ENCODE measurements at regions not wholly inside any gene's neighbourhood (a gene's known extent, or its start where the extent isn't known, plus 50 kb on each side); places are given as distances from the start of the nearest gene placed in this dataset.
"Not testable (repeated sequence)": the region's sequence is repeated elsewhere in the genome, so short reads cannot be mapped to it uniquely, and the experiment has no call there.

DNA sequence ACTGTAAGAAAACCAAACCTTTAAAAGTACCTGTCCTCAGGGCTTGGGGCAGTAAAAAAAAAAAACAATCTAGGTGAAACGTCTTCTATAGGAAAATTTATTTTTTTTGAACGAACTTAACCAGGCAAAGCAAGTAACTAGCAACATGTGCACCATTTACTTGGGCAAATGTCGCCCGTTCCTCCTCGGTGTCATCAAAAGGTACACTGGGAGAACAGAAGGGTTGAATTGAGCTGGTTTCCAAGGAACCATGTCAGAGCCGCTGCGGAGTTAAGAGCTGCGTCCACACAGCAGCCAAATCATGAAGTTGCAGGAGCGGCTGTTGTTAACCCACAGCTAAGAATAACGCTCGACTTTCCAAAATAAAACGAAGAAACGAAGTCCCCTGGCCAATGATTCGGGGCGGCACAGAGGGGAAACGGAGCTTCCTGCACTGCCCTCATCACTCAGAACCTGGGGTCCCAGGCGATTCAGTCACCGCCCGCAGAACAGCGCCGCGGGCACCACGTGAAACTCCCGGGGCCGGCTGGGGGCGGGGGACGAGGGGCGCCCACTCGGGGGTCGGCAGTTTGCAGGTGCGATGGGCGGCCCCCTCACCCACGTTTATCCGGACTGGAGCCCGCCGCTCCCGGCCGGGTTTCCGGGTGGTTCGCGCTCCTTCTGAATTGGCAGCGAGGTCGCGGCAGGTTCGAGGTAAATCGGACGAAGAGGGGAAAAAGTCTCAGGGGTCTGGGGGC is 53.6 kb upstream of the PLGLB1 start:
- peak; percentile 2 to 3 for DNase-seq

DNA sequence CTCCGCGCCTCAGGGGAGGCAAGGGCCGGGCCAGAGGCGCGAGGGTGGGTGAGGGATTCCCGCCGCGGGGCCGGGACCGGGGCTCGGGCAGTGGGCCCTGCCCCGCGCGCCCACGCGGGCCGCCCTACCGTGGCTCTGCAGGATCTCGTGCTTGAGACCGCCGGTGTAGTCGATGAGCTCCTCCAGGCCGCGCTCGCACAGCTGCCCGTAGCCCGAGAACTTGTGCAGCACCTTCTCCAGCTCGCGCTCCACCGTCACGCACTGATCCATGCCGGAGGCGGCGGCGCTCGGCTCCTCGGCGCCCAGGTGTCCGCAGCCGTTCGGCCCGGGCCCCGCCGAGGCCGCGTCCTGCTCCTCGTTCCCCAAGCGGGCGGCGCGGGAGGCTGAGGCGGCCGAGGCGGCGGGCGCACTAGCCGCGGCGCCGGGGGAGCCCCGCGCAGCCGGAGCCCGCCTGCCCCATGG is 54.2 kb upstream of the PLGLB1 start:
- peak; percentile 33 to 53 for DNase-seq

DNA sequence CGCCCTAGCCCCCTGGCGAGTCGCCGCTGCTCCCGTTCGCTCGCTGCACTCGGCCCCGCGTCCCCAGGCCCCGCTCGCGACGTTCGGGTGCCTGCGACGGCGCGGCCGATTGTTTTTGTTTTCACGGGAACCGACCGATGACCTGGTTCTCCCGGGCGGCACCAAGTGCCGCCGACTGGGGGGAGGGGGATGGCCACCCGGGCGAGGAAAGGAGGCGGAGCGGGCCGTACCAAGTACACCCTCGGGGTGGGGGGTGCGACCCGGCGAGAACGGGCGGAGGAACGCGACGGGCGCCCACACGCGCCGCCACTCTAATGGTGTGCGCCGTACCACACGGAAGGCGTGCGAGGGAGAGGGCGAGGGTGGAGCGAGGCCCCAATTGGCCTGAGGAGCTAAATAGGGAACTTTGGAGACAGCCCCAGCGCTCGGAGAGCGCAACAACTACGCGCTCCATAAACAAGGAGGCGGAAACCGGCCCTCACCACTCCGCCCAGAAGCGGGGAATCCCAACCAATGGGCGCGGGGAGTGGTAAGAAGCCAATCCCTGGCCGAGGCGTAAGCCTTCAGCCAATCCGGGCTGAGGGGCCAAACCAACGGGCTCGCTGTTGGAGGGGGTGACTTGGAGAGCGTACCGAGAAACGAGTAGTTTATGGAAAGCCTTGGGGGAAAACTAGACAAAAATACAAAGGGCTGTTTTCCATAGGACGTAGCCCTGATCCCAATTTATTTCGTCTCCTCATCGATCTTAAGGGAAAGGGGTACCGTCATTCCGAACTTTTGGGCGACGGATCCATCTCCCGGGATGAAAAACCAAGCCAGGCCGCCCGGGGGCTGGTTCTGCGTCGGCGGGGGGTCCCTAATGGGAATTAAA is 54.8 kb upstream of the PLGLB1 start:
- DNase-seq, result peak; percentile 87 to 90

DNA sequence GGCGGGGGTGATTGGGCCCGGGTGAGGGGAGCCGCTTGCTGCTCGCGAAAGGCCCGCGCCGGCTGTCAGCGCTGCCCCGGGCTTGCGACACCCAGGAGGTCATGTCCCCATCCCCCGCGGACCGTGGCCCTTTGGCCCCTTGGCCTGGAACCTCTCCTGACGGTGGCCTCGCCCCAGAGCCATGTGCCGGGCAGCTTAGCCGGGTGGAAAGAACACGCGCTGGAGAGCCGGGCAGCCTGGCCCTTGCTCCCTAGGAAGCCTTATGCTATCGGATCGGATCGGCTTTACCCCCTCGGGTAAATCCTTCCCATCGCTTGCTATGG is 55.4 kb upstream of the PLGLB1 start:
- not testable (repeated sequence) for DNase-seq

DNA sequence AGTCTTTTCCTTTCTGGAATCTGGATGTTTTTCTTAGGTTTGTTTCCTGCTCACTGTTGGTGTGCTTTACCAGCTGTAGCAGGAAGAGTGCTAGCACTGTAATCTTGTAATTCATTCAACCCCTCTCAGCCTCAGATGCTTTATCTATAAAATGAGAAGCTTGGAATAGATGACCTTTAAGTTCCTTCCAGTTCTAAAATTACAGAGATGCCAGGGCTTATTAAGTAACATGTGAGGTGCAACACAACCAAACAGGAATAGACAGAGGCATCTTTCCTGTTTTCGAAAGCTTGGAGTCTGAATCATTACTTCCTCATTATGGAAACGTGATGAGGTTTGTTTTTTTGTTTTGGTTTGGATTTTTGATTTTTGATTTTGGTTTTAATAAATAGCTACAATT is 60.1 kb upstream of the PLGLB1 start:
- not testable (repeated sequence) for DNase-seq

DNA sequence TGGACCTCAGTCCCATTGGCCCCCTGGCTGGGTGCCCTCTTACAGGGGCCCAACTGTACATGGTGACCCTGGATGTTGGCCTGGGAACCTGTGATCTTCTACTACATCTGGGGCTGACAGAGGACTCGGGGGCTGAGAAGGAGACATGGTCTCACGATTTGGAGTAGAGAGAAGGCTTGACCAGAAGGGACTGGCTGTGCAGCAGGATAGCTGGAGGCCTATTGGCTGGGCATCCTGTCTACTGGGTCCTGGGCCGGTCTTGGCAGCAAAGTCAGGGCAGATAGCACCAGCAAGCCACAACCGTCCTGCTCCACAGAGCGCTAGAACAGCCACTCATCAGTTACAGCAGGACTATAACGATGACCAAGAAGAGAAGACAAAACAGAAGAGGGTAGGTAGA is 66.4 kb upstream of the PLGLB1 start:
- DNase-seq, result not testable (repeated sequence)

DNA sequence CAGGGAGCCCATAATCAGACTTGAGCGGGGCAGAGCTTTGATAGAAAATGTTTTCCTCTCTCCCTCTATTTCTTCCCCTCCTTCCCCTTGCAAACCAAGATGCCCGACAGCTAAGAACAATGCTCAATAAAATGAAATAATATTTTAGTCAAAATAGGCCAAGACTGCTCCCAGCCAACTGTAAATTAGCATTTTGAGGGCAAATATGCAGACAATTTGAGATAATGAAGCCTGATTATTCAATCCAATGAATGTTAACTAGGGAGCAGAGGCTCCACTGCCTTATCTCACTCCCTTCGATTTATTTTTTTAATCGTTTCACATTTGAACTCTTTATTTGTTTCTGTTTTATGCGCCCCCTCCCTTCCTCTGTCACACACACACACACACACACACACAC is 67.8 kb upstream of the PLGLB1 start:
- DNase-seq, result not testable (repeated sequence)

DNA sequence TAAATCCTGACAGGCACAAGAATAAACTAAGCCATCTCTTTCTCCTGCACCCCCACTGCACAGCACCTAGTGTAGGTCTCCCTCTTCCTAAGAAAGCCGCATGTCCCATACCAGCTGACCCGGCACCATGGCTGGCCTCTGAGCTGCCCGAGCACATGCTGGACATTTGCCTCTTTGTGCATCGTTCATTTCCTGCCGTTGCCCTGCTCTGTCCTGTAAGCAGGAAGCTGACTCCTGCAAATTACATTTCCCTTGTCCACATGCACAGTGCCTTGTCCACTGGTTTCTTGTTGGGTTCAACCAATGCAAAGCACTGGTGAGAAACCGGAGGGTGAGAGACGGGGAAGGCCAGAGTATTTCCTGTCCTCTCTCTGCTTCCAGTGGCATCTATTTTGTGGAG is 71.6 kb upstream of the PLGLB1 start:
- not testable (repeated sequence) for DNase-seq

DNA sequence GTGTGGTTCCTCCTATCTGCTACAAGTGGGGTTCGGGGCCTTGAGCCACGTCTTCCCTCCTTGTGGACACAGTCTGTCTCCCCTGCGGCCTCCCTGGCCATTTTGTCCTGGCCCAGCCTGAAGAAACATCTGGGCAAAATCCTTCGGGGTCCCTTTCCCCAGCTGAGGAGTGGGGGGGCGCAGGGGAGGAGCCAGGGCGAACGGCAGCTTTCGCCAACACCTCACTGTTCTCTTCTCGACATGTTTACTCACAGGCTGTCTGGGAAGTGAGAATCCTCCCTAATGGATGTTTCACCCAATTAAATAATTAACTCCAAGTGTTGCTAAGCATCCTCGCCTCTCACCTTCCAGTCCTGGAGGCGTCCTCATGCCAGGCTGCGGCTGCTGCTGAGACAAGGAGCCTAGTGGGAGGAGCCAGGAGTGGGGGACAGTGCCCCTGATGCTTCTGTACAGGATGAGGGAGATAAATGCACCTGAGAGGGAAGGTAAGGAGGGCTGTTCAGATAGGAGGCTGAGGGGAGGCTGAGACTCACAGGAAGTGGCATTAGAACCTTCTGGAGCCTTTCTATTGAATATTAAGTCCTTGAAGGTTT is 72.4 kb upstream of the PLGLB1 start:
- not testable (repeated sequence) for DNase-seq

DNA sequence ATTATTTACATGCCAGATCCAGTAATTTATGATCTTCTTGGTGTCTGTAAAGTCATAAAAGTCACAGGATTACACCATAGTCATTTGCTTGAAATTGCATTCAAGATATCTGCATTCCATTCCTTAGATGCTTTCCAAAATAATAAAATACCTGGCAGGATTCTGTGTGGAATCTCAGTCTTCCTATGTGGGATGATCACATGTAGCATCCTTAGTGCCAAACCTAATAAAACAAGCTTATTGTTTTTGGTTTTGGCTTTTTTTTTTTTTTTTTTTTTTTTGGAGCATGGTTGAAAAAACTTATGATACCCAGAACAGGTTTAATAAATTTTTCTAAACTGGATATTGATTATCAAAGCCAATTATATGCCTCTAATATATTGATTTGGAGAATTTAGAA is 74.2 kb upstream of the PLGLB1 start:
- DNase-seq, result not testable (repeated sequence)

DNA sequence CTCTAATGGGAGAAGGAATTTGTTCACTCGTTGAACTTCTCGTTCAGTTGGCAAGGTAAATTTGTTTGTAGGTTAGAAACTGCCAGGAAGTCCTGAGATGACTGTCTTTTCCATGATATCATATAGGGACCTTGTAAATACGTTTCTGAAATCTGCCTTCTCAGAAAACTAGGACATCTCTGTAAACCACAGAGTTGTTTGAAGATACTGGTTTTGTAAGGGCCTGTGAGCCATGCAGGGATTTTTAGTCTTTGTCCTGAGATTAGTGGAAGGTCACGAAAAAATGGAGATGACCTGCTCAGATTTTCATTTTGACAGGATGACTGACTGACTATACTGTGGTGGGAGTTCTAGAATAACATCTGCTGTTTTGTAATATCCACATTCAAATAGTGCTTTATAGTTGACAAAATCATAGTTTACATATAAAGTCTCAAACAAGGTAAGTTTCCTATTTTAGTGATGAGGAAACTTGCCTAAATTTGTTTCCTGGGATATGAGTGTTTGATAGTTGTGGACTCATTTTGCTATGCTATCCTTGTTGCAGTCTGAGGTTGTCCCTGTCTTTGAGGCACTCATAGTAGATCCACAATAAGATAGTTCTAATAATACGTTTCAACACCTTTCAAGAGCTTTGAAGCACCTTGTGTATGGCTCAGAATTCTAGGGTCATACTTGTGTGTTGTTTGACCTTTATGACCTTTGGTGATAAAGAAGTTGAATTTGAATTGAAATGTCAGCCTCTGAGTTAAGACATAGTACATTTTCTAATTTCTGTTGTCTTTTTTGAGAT is 107.3 kb upstream of the PLGLB1 start:
- DNase-seq, result not testable (repeated sequence)

DNA sequence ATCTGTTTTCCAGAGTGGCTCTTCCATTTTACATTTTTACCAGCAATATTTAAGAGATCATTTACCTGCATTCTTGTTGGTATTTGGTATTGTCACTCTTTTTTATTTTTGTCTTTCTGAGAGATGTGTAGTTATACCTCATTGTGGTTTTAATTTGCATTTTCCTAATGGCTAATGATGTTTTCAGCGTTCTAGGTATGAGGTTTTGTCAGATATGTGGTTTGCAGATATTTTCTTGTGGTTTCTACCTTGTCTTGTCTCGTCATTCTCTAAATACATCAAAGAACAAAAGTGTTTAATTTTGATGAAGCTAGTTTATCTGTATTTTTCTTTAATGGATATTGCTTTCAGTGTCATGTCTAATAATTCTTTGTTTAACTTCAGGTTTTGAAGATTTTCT is 110.9 kb upstream of the PLGLB1 start:
- DNase-seq, result not testable (repeated sequence)

DNA sequence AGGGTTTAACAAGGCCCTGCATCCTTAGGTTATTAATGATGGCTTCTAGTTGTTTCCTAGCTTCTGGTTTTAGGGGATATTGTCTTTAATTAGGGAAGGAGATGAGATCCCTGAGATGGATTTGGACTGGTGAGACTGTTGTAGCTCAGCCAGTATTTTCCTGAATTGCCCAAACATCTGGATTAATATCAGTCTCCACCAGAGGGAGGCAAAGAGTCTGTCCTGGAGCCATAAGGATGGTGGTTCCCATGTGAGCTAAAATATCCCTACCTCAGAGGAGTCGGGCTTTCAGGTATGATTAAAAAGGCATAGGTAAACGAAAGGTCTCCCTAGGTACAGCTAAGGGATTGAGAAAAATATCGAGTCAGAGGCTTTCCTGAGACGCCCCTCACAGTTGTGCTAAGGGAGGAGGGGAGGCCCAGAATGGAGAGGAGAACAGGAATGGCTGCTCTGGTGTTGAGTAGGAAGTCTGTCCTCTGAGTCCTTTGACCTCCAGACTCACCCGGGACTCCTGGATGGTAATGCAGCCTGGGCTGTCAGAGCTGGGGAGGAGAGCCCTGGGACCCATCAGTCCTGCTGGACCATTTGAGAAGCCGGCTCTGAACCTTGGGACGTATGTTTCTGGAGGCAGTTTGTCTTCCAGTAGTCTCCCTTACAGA is 130.3 kb upstream of the PLGLB1 start:
- not testable (repeated sequence) for DNase-seq

DNA sequence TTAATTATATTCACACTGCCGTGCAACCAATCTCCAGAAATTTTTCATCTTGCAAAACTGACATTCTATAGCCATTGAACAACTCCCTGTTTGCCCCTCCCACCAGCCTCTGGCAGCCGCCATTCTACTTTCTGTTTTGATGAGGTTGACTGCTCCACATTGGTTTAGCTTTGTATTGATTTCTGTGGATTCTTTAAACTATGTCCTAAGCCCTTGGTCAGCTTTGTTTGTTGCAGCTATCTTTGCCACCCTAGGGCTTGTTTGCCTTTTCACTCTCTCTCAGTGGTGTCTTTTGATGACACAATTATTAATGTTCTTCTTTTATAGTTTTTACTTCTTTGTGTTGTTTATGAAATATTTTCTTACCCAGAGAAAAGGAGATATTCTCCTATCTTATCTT is 152.8 kb upstream of the PLGLB1 start:
- DNase-seq, result not testable (repeated sequence)

DNA sequence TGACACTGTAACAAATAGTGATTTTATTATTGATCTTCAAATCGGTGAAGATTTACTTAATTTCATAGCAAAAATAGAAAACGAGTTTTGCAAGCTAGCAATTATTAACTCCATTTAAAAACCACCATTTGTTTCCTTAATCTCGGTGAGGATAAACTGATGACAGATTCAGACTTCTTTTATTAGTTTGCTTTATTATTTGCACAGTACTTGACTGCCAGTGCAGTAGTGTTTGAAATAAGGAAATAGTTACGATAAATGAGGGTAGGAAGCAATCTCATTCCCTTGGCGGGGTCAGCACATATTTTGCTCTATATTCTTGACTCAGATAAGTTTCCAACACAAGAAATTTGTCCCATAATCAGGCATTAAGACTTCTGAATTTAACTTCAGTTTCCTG is 161.7 kb upstream of the PLGLB1 start:
- not testable (repeated sequence) for DNase-seq

DNA sequence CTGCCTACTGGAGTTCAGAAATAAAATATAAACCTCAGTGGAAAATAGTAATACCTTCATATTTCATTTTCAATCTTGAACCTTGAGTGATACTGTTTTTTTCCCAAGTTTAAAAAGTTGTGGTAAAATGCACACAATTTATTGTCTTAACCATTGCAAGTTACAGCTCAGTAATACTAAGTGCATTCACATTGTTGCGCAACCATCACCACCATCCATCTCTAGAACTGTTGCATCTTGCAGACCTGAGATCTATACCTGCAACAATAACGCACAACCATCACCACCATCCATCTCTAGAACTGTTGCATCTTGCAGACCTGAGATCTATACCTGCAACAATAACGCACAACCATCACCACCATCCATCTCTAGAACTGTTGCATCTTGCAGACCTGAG is 162.6 kb upstream of the PLGLB1 start:
- DNase-seq, result not testable (repeated sequence)

DNA sequence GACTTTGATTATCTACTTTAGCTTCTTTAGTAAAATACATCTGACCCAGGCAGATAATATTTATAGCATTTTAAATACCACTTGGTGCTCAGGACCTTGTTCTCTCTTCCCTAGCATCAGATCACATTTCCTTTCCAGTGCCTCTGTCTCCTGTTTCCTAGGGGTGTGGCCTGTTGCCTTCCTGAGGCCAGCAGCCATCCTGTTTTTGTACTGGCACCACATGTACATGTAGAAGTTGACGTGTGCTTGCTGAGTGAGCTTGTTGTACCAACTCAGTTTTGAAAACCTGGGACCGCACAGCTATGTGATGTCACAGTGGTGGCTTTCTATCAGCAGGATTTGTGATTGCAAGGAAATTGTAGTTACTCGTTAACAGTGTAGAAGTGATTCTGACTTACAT is 167.6 kb upstream of the PLGLB1 start:
- not testable (repeated sequence) for DNase-seq

DNA sequence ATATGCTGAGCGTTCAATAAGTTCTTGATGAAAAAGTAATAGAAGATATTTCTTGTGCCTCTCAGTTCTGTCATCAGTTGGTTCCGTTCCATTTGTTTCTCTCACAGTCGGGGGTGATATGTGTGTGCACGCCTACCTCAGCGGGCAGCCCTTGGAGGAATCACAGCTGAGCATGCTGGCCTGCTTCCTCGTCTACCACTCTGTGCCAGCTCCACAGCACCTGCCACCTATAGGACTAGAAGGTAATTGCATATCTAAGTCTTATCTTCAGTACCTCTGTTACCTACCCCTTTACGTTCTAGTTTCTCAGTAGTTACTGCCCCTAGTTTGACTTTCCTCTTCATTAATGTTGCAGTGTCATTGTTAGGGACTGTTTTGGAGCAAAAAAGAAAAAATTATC is 171.7 kb upstream of the PLGLB1 start:
- DNase-seq, result not testable (repeated sequence)

DNA sequence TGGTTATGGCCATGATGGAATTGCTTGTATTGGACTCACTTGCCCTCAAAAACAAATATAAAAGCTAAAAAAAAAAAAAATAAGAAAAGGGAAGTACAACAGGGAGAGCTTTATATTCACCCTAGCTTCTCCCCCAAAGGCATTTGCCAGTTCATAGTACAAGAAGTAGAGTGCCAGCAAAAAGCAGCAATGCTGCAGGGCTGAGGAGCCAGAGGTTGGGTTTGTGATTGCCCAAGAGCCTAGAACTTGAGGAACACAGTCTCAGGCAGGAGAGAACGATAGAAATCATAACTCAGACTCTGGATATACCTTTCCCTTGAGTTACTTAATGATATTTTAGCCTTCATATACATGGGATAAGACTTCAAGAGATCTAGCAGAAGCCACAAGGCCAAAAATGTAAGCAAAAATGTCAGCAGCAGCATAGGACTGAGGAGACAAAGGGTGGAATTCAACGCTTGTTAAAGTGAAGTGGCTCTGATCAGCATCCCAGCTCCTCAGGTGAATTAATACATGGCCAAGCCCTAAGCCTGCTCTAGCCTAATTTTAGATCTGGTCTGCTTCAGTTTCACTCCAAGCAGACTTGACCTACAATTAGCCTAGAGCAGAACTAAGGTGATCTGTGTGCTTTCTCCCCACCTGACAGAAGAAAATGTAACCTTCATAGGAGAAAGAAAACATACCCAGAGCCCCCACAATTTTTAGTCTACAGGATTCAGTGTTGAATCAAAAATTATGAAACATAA is 172.8 kb upstream of the PLGLB1 start:
- not testable (repeated sequence) for DNase-seq

DNA sequence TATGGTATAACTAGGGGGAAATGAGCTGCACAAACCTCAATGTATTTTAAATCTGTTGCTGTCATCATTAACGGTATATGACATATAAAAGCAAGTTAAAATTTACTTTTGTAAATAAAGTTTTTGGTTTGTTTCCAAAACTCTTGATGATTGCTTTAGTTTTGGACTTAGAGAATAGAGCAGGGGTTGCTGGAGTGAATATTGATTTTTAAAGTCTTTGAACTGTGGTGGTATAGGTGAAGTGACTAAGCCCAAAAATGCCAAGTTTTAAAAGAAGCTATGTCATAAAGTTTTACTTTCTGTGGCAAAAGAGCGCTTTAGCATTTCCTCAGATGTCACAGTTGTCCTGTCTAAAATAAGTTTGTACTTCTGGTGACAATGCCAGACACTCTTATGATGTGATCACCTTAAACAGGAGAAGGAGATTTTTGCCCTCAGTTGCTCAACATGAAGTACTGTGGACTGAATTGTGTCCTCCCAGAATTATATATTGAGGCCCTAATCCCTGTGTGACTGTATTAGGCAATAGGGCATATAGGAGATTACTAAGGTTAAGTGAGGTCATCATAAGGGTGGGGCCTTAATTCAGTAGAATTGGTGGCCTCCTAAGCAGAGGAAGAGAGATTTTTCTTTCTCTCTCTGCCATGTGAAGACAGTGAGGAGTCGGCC is 175.2 kb upstream of the PLGLB1 start:
- DNase-seq, result not testable (repeated sequence)

DNA sequence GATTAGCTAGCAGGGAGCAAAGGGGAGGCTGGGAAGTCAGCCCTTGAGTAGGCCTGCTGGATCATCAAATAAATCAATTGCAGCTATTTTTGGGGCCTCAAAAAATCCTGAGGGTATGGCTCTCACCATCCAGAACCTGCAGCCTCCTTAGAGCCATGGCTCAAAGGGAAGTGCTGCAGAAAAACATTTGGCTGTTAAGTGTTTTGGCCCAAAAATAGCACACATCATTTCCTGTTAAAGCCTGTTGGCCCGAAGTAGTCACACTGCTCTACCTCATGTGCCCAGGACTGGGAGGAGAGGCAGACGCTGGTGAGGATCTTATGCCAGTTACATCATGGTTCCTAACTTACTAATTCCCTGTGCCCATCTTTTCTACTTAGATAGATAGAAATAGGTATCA is 176.8 kb upstream of the PLGLB1 start:
- DNase-seq, result not testable (repeated sequence)
